Upper lobe of left lung (tissue), 4 donors: ENCODE measurements at regions not wholly inside any gene's neighbourhood (a gene's known extent, or its start where the extent isn't known, plus 50 kb on each side); places are given as distances from the start of the nearest gene placed in this dataset.

Source experiments
- EP300 ChIP-seq, 4 donors: sonication (generic); formaldehyde crosslinking; IDR thresholded peaks; one replicate each; pipeline ENCODE4 v1.5.1; 2017; ENCODE audit warnings: antibody characterized with exemption in 4 of 4, control low read depth in 2 of 4
- POLR2AphosphoS5 ChIP-seq, 2 donors: sonication (generic); formaldehyde crosslinking; IDR thresholded peaks; one replicate each; pipeline ENCODE4 v1.5.1; 2017; ENCODE audit warnings: antibody characterized with exemption in 2 of 2
- TF ChIP-seq, protein P1 (sequence below), 6 experiments: fragments of 450-650 bp in 4 of 6; fragments of 200-600 bp in 2 of 6; sonication (generic) in 2 of 6; IDR thresholded peaks; one replicate each; pipeline ENCODE4 v1.5.1; 2016 to 2019; ENCODE audit warnings: antibody characterized with exemption in 6 of 6

DNA sequence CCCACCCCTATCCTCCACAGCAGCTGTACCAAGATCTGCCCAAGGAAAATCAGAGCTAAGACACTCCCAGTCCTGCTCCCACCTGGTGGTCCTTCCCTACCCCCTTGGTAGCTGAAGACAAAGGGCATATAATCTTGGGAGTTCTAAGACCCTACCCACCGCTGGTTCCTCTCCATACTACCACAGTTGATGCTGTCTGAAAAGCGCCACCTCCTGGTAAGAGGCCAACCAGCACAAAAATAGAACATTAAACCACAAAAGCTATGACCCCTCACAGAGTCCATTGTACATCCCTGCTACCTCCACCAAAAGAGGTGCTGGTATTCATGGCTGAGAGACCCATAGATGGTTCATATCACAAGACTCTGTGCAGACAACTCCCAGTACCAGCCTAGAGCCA is 161.5 kb upstream of the ARHGAP42 start:
- TF ChIP-seq EP300 (IDR thresholded peaks at IDR 0.05) (no peak), POLR2AphosphoS5 (IDR thresholded peaks at IDR 0.05) (no peak)
- TF ChIP-seq, protein P1, sequence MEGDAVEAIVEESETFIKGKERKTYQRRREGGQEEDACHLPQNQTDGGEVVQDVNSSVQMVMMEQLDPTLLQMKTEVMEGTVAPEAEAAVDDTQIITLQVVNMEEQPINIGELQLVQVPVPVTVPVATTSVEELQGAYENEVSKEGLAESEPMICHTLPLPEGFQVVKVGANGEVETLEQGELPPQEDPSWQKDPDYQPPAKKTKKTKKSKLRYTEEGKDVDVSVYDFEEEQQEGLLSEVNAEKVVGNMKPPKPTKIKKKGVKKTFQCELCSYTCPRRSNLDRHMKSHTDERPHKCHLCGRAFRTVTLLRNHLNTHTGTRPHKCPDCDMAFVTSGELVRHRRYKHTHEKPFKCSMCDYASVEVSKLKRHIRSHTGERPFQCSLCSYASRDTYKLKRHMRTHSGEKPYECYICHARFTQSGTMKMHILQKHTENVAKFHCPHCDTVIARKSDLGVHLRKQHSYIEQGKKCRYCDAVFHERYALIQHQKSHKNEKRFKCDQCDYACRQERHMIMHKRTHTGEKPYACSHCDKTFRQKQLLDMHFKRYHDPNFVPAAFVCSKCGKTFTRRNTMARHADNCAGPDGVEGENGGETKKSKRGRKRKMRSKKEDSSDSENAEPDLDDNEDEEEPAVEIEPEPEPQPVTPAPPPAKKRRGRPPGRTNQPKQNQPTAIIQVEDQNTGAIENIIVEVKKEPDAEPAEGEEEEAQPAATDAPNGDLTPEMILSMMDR (IDR thresholded peaks at IDR 0.05): no peak
